ENCODE measurements at regions not wholly inside any gene's neighbourhood (a gene's known extent, or its start where the extent isn't known, plus 50 kb on each side); places are given as distances from the start of the nearest gene placed in this dataset.

DNA sequence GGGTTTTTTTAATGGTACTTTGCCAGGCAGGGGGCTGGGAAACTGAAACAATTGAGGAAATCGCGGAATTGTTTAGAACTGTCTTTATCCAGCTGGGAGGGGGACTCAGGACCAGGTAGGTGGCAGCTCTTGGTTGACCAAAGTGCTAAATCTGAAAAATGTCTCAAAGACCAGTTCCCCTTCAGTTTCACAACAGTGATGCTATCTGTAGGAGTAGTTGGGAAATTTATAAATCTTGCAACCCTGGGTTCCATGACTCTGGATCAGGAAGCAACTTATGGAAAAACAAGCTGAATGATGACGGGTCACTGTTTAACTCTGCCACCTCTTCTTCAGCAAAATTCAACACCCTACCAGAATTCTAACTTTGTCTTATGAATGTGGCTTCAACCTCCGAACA is 99.7 kb downstream of the FAM50B start:
- TF ChIP-seq YY1 (IDR thresholded peaks at IDR 0.05; ENCODE audit: insufficient read depth, insufficient read length) (no peak), ZNF274 (IDR thresholded peaks at IDR 0.05; ENCODE audit: low read depth, low read length) (no peak)

All from NT2/D1 (cell line).